Breast epithelium (tissue), 4 donors: ENCODE measurements at regions not wholly inside any gene's neighbourhood (a gene's known extent, or its start where the extent isn't known, plus 50 kb on each side); places are given as distances from the start of the nearest gene placed in this dataset.

Experiments used
- DNase-seq, 2 donors: peaks; one replicate each; pipeline ENCODE4 v3.0.0-alpha.2; 2019; ENCODE audit warnings: low spot score in 2 of 2
- H3K27ac ChIP-seq, 2 donors: fragments of 200-600 bp; sonication (generic) in 1 of 2; one replicate each; pipeline ENCODE4 v1.5.1; 2016 to 2019; ENCODE audit warnings: mild to moderate bottlenecking in 1 of 2
- H3K27me3 ChIP-seq, 2 donors: fragments of 200-600 bp; sonication (generic) in 1 of 2; one replicate each; pipeline versions ENCODE4 v1.5.1 to v1.6.0; 2017 to 2019; ENCODE audit warnings: control low read depth in 1 of 2, mild to moderate bottlenecking in 1 of 2
- H3K36me3 ChIP-seq: fragments of 200-600 bp; one replicate; pipeline ENCODE4 v1.5.1; 2019
- H3K4me1 ChIP-seq, 2 donors: fragments of 200-600 bp; sonication (generic); one replicate each; pipeline ENCODE4 v1.5.1; 2016 to 2019; ENCODE audit warnings: control low read depth in 1 of 2
- H3K4me3 ChIP-seq, 3 donors: fragments of 200-600 bp; sonication (generic); 1 replicate in 2 of 3; 2 replicates in 1 of 3; pipeline ENCODE4 v1.5.1; 2016 to 2019; ENCODE audit warnings: mild to moderate bottlenecking in 3 of 3, moderate library complexity in 2 of 3
- H3K9me3 ChIP-seq, 2 donors: fragments of 200-600 bp; sonication (generic) in 1 of 2; one replicate each; pipeline ENCODE4 v1.5.1; 2016 to 2019; ENCODE audit warnings: control low read depth in 1 of 2
- CTCF ChIP-seq, 3 donors: fragments of 450-650 bp; IDR thresholded peaks; one replicate each; pipeline ENCODE4 v1.5.1; 2016 to 2017; ENCODE audit warnings: antibody characterized with exemption in 3 of 3, mild to moderate bottlenecking in 3 of 3, moderate library complexity in 3 of 3
- POLR2A ChIP-seq: fragments of 450-650 bp; IDR thresholded peaks from one replicate; pipeline ENCODE4 v1.6.1; 2016; ENCODE audit warnings: antibody characterized with exemption, mild to moderate bottlenecking, moderate library complexity
- POLR2AphosphoS5 ChIP-seq, 3 donors: sonication (generic); formaldehyde crosslinking; IDR thresholded peaks; one replicate each; pipeline ENCODE4 v1.6.1; 2017; ENCODE audit warnings: antibody characterized with exemption in 3 of 3
- intact Hi-C: fragments of 100-400 bp; cut with DNase I; formaldehyde crosslinking; loops from one replicate; pipeline ENCODE4 v1.15.1; 2023; ENCODE audit warnings: low total_unique reads

- no peak for DNase-seq
- TF ChIP-seq POLR2A: no peak
- TF ChIP-seq CTCF (IDR thresholded peaks at IDR 0.05): no peak
- TF ChIP-seq POLR2AphosphoS5 (IDR thresholded peaks at IDR 0.05): no peak
- H3K4me1 ChIP-seq: no peaks in the 10 kb centered on the region
- no peak overlapping the region for H3K4me3 ChIP-seq
- H3K27me3 ChIP-seq: no peaks in the 10 kb centered on the region
- H3K27ac ChIP-seq: no peak overlapping the region
- intact Hi-C loops: no loop called here
- no peaks in the 10 kb centered on the region for H3K36me3 ChIP-seq
- H3K9me3 ChIP-seq: no peaks in the 10 kb centered on the region
These were observed 223.8 kb upstream of the SMLR1 start for GRCh38 chr6:130603391-130603790.

GRCh38 chr6:130604841-130605399 lies 222.3 kb upstream of the SMLR1 start:
- no peaks in the 10 kb centered on the region for H3K9me3 ChIP-seq
- no peaks in the 10 kb centered on the region for H3K36me3 ChIP-seq
- no peaks in the 10 kb centered on the region for H3K4me1 ChIP-seq
- H3K4me3 ChIP-seq: no peak overlapping the region
- no peaks in the 10 kb centered on the region for H3K27me3 ChIP-seq
- no peak for DNase-seq
- no peak overlapping the region for H3K27ac ChIP-seq
- no peak for TF ChIP-seq POLR2AphosphoS5 (IDR thresholded peaks at IDR 0.05)
- TF ChIP-seq CTCF (IDR thresholded peaks at IDR 0.05): no peak
- TF ChIP-seq POLR2A: no peak
- intact Hi-C loops: no loop called here

GRCh38 chr6:130610303-130610702 lies 216.9 kb upstream of the SMLR1 start:
- DNase-seq: no peak
- H3K27ac ChIP-seq: no peak overlapping the region
- H3K36me3 ChIP-seq: no peaks in the 10 kb centered on the region
- TF ChIP-seq POLR2A (no peak), CTCF (IDR thresholded peaks at IDR 0.05) (no peak), POLR2AphosphoS5 (IDR thresholded peaks at IDR 0.05) (no peak)
- no peaks in the 10 kb centered on the region for H3K9me3 ChIP-seq
- H3K4me1 ChIP-seq: no peaks in the 10 kb centered on the region
- intact Hi-C loops: no loop called here
- no peak overlapping the region for H3K4me3 ChIP-seq
- no peaks in the 10 kb centered on the region for H3K27me3 ChIP-seq

GRCh38 chr6:130611366-130611765 lies 215.8 kb upstream of the SMLR1 start:
- TF ChIP-seq POLR2AphosphoS5 (IDR thresholded peaks at IDR 0.05) (no peak), POLR2A (no peak), CTCF (IDR thresholded peaks at IDR 0.05) (no peak)
- Histone ChIP-seq H3K27ac (no peak overlapping the region), H3K9me3 (no peaks in the 10 kb centered on the region), H3K36me3 (no peaks in the 10 kb centered on the region), H3K27me3 (no peaks in the 10 kb centered on the region), H3K4me3 (no peak overlapping the region), H3K4me1 (no peaks in the 10 kb centered on the region)
- no peak for DNase-seq
- intact Hi-C loops: no loop called here

GRCh38 chr6:130613176-130613575 lies 214.0 kb upstream of the SMLR1 start:
- intact Hi-C loops: no loop called here
- no peak for DNase-seq
- Histone ChIP-seq H3K27me3 (no peaks in the 10 kb centered on the region), H3K27ac (no peak overlapping the region), H3K4me3 (no peak overlapping the region), H3K9me3 (no peaks in the 10 kb centered on the region), H3K36me3 (no peaks in the 10 kb centered on the region), H3K4me1 (no peaks in the 10 kb centered on the region)
- TF ChIP-seq CTCF (IDR thresholded peaks at IDR 0.05) (no peak), POLR2AphosphoS5 (IDR thresholded peaks at IDR 0.05) (no peak), POLR2A (no peak)
